IMR-90 (cell line): ENCODE measurements at regions not wholly inside any gene's neighbourhood (a gene's known extent, or its start where the extent isn't known, plus 50 kb on each side); places are given as distances from the start of the nearest gene placed in this dataset.

Experiments
- ATAC-seq: fragments of 200-7000 bp; cut with Tn5 transposase; 2 replicates; pipeline ENCODE4 v1.9.1; 2020; ENCODE audit warnings: low read depth, mild to moderate bottlenecking, moderate library complexity
- BruUV-seq: library from RNA; stranded (reverse); fragments of 400-500 nt; replicated peaks from 2 replicates; lab custom pipeline; 2021; lab: Mats Ljungman, UMichigan
- CTCF ChIA-PET: fragments of 300-600 bp; formaldehyde crosslinking; extraction: SDS; loops from one replicate; lab custom pipeline; 2021; ENCODE audit warnings: antibody characterized with exemption; lab: Yijun Ruan, JAX
- POLR2A ChIA-PET: fragments of 300-600 bp; sonication (Branson Sonifier 250); formaldehyde crosslinking; loops from one replicate; lab custom pipeline; 2022; ENCODE audit warnings: antibody characterized with exemption; ENCODE audit not compliant: unreplicated experiment; lab: Charles Lee
- DNase-seq: peaks from one replicate; pipeline ENCODE4 v3.0.0; 2013
- H2AFZ ChIP-seq: replicated peaks from 2 replicates; pipeline ENCODE3; 2013; ENCODE audit warnings: low read length, mild to moderate bottlenecking; ENCODE audit not compliant: poor library complexity
- H2AK5ac ChIP-seq: 2 replicates; pipeline ENCODE4 v1.6.1; 2013; ENCODE audit warnings: low read depth, low read length, inconsistent platforms
- H2AK9ac ChIP-seq: replicated peaks from 2 replicates; pipeline ENCODE3; 2013; ENCODE audit warnings: mild to moderate bottlenecking, low read depth, low read length, moderate library complexity; ENCODE audit not compliant: poor library complexity
- H2BK120ac ChIP-seq: 2 replicates; pipeline ENCODE4 v1.6.1; 2013; ENCODE audit warnings: low read depth, low read length, inconsistent platforms
- H2BK15ac ChIP-seq: 3 replicates; pipeline ENCODE4 v1.6.1; 2013; ENCODE audit warnings: low read depth, low read length, inconsistent platforms
- H2BK20ac ChIP-seq: 2 replicates; pipeline ENCODE4 v1.6.1; 2013; ENCODE audit warnings: low read depth, mild to moderate bottlenecking, inconsistent platforms, low read length, moderate library complexity
- H2BK5ac ChIP-seq: 2 replicates; pipeline ENCODE4 v1.6.1; 2013; ENCODE audit warnings: mild to moderate bottlenecking, low read depth, low read length, inconsistent platforms; ENCODE audit not compliant: poor library complexity, severe bottlenecking
- H3K14ac ChIP-seq: replicated peaks from 2 replicates; pipeline ENCODE4 v1.6.1; 2013; ENCODE audit warnings: low read depth, low read length, inconsistent platforms
- H3K18ac ChIP-seq: 2 replicates; pipeline ENCODE4 v1.6.1; 2013; ENCODE audit warnings: low read depth, low read length, control low read depth
- H3K23ac ChIP-seq: 2 replicates; pipeline ENCODE4 v1.6.1; 2013; ENCODE audit warnings: low read depth, low read length, inconsistent platforms
- H3K27ac ChIP-seq: 2 replicates; pipeline ENCODE4 v1.5.1; 2013; ENCODE audit warnings: mild to moderate bottlenecking, control low read depth, low read length; ENCODE audit not compliant: insufficient read depth
- H3K27me3 ChIP-seq: 2 replicates; pipeline ENCODE4 v1.6.1; 2013; ENCODE audit warnings: low read length; ENCODE audit not compliant: control insufficient read depth, insufficient read depth
- H3K36me3 ChIP-seq: 2 replicates; pipeline ENCODE4 v1.6.1; 2013; ENCODE audit warnings: low read length, mixed read lengths; ENCODE audit not compliant: control insufficient read depth, insufficient read depth
- H3K4ac ChIP-seq: 2 replicates; pipeline ENCODE4 v1.6.1; 2013; ENCODE audit warnings: low read depth, low read length, inconsistent platforms
- H3K4me1 ChIP-seq: 2 replicates; pipeline ENCODE4 v1.6.1; 2013; ENCODE audit warnings: low read length, mixed read lengths; ENCODE audit not compliant: control insufficient read depth, insufficient read depth
- H3K4me2 ChIP-seq: 2 replicates; pipeline ENCODE4 v1.6.1; 2013; ENCODE audit warnings: low read depth, mild to moderate bottlenecking, control low read depth, low read length, moderate library complexity
- H3K4me3 ChIP-seq: 2 replicates; pipeline ENCODE4 v1.5.1; 2013; ENCODE audit warnings: low read depth, mild to moderate bottlenecking, control low read depth, low read length, moderate library complexity; ENCODE audit not compliant: insufficient read depth
- H3K56ac ChIP-seq: 2 replicates; pipeline ENCODE4 v1.6.1; 2013; ENCODE audit warnings: low read length, inconsistent platforms; ENCODE audit not compliant: insufficient read depth; ENCODE audit errors: extremely low read depth
- H3K79me1 ChIP-seq, 2 experiments: 2 replicates each; pipeline ENCODE4 v1.6.1; 2013; ENCODE audit warnings: low read length in 2 of 2, inconsistent platforms in 1 of 2, low read depth in 1 of 2
- H3K9ac ChIP-seq: 2 replicates; pipeline ENCODE4 v1.6.1; 2013; ENCODE audit warnings: low read depth, low read length, control low read depth
- H3K9me1 ChIP-seq: 2 replicates; pipeline ENCODE4 v1.6.1; 2013; ENCODE audit warnings: low read length, inconsistent platforms; ENCODE audit not compliant: insufficient read depth
- H3K9me3 ChIP-seq: 2 replicates; pipeline ENCODE4 v1.6.1; 2013; ENCODE audit warnings: low read length; ENCODE audit not compliant: control insufficient read depth, insufficient read depth
- H4K20me1 ChIP-seq: 2 replicates; pipeline ENCODE4 v1.6.1; 2013; ENCODE audit warnings: low read length, inconsistent platforms; ENCODE audit not compliant: insufficient read depth
- H4K5ac ChIP-seq: 2 replicates; pipeline ENCODE4 v1.6.1; 2013; ENCODE audit warnings: mild to moderate bottlenecking, low read depth, low read length, control low read depth
- H4K8ac ChIP-seq, 2 experiments: 2 replicates each; pipeline ENCODE4 v1.6.1; 2013; ENCODE audit warnings: low read depth in 2 of 2, low read length in 2 of 2, control low read depth in 1 of 2, inconsistent platforms in 1 of 2
- H4K91ac ChIP-seq: 2 replicates; pipeline ENCODE4 v1.6.1; 2013; ENCODE audit warnings: low read depth, low read length, inconsistent platforms; ENCODE audit not compliant: insufficient read depth
- BHLHE40 ChIP-seq: fragments of 150-350 bp; IDR thresholded peaks from 2 replicates; pipeline ENCODE4 v1.6.1; 2016; ENCODE audit warnings: mild to moderate bottlenecking, low read depth, low read length
- CEBPB ChIP-seq: IDR thresholded peaks from 2 replicates; pipeline ENCODE4 v1.6.1; 2012; ENCODE audit warnings: low read depth, low read length, improper control_type of control experiment
- CHD1 ChIP-seq: IDR thresholded peaks from 2 replicates; pipeline ENCODE4 v1.6.1; 2012; ENCODE audit warnings: low read depth, low read length, improper control_type of control experiment
- FOS ChIP-seq: fragments of 150-350 bp; IDR thresholded peaks from 2 replicates; pipeline ENCODE4 v1.6.1; 2016; ENCODE audit warnings: low read depth, low read length
- MAFK ChIP-seq: IDR thresholded peaks from 2 replicates; pipeline ENCODE4 v1.6.1; 2012; ENCODE audit warnings: low read depth, low read length, improper control_type of control experiment
- MAZ ChIP-seq: IDR thresholded peaks from 2 replicates; pipeline ENCODE4 v1.6.1; 2012; ENCODE audit warnings: low read depth, mild to moderate bottlenecking, low read length, improper control_type of control experiment, moderate library complexity, borderline replicate concordance
- MXI1 ChIP-seq: IDR thresholded peaks from 2 replicates; pipeline ENCODE4 v1.6.1; 2012; ENCODE audit warnings: low read depth, mild to moderate bottlenecking, low read length, moderate library complexity, borderline replicate concordance
- NFE2L2 ChIP-seq: fragments of 150-350 bp; IDR thresholded peaks from 2 replicates; pipeline ENCODE4 v1.6.1; 2016; ENCODE audit warnings: low read depth, mild to moderate bottlenecking, low read length
- POLR2A ChIP-seq: IDR thresholded peaks from 2 replicates; pipeline ENCODE4 v1.6.1; 2012; ENCODE audit warnings: mild to moderate bottlenecking, low read depth, low read length
- RAD21 ChIP-seq: IDR thresholded peaks from 2 replicates; pipeline ENCODE4 v1.6.1; 2012; ENCODE audit warnings: low read length, improper control_type of control experiment
- RCOR1 ChIP-seq: IDR thresholded peaks from 2 replicates; pipeline ENCODE4 v1.6.1; 2012; ENCODE audit warnings: mild to moderate bottlenecking, low read length, improper control_type of control experiment; ENCODE audit not compliant: insufficient replicate concordance
- RFX5 ChIP-seq: IDR thresholded peaks from 2 replicates; pipeline ENCODE4 v1.8.0; 2012; ENCODE audit warnings: low read depth, mild to moderate bottlenecking, low read length, moderate library complexity
- SMC3 ChIP-seq: fragments of 150-350 bp; IDR thresholded peaks from 2 replicates; pipeline ENCODE4 v1.6.1; 2016; ENCODE audit warnings: low read depth, mild to moderate bottlenecking, antibody characterized with exemption, low read length, moderate library complexity
- WGBS, 2 experiments: methylation state at CpG; one replicate each; pipeline versions ENCODE4 v1.1.5 to v1.1.7; 2013; ENCODE audit warnings: missing lambda C conversion rate in 2 of 2; ENCODE audit not compliant: insufficient read length in 1 of 2; ENCODE audit errors: extremely low coverage in 2 of 2; 5-methylcytosine and 5-hydroxymethylcytosine counted together
- dilution Hi-C: fragments of 300-500 bp; cut with HindIII; formaldehyde crosslinking; loops from one replicate; pipeline ENCODE4 v1.14.3; 2018; ENCODE audit warnings: low sequenced_read_pairs; ENCODE audit not compliant: unreplicated experiment
- in situ Hi-C: fragments of 300-500 bp; cut with MboI; formaldehyde crosslinking; loops from 3 replicates; pipeline ENCODE4 v1.14.3; 2019; ENCODE audit warnings: low sequenced_read_pairs, inconsistent platforms, mixed read lengths
- intact Hi-C: fragments of 100-400 bp; cut with micrococcal nuclease; formaldehyde crosslinking; loops from 2 replicates; pipeline ENCODE4 v1.10.0; 2022
- TF ChIP-seq, protein P1 (sequence below): fragments of 150-350 bp; IDR thresholded peaks from 2 replicates; pipeline ENCODE4 v1.6.1; 2016; ENCODE audit warnings: low read depth, mild to moderate bottlenecking, low read length, moderate library complexity, borderline replicate concordance
- TF ChIP-seq, protein P2 (sequence below): conservative IDR thresholded peaks from 2 replicates; pipeline ENCODE4 v1.5.1; 2012; ENCODE audit warnings: mild to moderate bottlenecking, low read depth, low read length, improper control_type of control experiment
- TF ChIP-seq, protein P3 (sequence below): fragments of 150-350 bp; IDR thresholded peaks from 2 replicates; pipeline ENCODE4 v1.6.1; 2017; ENCODE audit warnings: mild to moderate bottlenecking, antibody characterized with exemption, low read length, low read depth

DNA sequence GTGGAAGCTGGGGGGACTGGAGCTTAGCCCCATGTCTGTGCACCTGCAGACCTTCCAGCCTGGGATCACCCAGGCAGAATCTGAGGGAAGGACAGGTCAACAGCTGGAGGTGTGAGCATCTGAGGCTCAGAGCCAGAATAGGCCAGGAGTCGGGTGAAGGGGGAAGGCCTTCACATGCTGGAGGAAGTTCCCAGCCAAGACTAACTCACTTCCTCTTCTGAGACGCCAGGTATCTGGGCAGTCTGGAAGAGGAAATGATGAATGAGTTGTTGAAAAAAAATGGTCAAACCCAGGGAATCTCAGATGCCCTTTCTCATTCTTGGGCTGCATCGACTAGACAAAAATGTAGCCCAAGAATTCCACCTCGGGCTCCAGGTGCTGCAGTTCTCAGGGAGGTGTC, 73.6 kb upstream of the TIAM2 start:
- 100% methylated on average over 1 of the region's 4 CpGs; no CpG with 5 or more reads in 1 of the 2 experiments for WGBS, 2 experiments
- Histone ChIP-seq H3K36me3 (no peaks in the 10 kb centered on the region), H3K14ac (no peak overlapping the region), H3K56ac (no peak overlapping the region), H3K9me1 (peaks cover 2% of the 10 kb centered on the region; the same call in 1 of the 2 replicates), H3K9me3 (no peaks in the 10 kb centered on the region), H3K18ac (no peak overlapping the region), H3K27ac (no peak overlapping the region), H3K4ac (no peak overlapping the region), H4K91ac (no peak overlapping the region), H2AFZ (no peak overlapping the region), H3K27me3 (no peaks in the 10 kb centered on the region), H3K4me1 (no peaks in the 10 kb centered on the region), H3K4me3 (no peak overlapping the region), H3K79me1 (no peaks in the 10 kb centered on the region; a peak in 1 of 4 replicates), H3K4me2 (no peak overlapping the region), H2AK5ac (no peak overlapping the region), H3K23ac (no peak overlapping the region), H3K9ac (no peak overlapping the region), H2BK20ac (no peak overlapping the region), H2AK9ac (peak overlapping the region; percentile 21), H4K8ac (no peak overlapping the region), H4K20me1 (no peaks in the 10 kb centered on the region), H2BK15ac (no peak overlapping the region), H4K5ac (no peak overlapping the region), H2BK120ac (no peak overlapping the region), H2BK5ac (no peak overlapping the region)
- in situ Hi-C loops (loop anchor here (5.0 kb wide), 1 partner anchor 256 kb away; no protein-coding TSS in a partner anchor), dilution Hi-C loops (no loop called here), intact Hi-C loops (no loop called here)
- no peak for DNase-seq
- ATAC-seq: no peak
- TF ChIP-seq MXI1 (no peak), SMC3 (no peak), RAD21 (no peak), CHD1 (no peak), RCOR1 (no peak), FOS (no peak), RFX5 (no peak), POLR2A (no peak), MAZ (no peak), CEBPB (no peak), BHLHE40 (no peak), MAFK (no peak), NFE2L2 (no peak)
- TF ChIP-seq, protein P1, sequence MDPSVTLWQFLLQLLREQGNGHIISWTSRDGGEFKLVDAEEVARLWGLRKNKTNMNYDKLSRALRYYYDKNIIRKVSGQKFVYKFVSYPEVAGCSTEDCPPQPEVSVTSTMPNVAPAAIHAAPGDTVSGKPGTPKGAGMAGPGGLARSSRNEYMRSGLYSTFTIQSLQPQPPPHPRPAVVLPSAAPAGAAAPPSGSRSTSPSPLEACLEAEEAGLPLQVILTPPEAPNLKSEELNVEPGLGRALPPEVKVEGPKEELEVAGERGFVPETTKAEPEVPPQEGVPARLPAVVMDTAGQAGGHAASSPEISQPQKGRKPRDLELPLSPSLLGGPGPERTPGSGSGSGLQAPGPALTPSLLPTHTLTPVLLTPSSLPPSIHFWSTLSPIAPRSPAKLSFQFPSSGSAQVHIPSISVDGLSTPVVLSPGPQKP: no peak
- TF ChIP-seq, protein P2, sequence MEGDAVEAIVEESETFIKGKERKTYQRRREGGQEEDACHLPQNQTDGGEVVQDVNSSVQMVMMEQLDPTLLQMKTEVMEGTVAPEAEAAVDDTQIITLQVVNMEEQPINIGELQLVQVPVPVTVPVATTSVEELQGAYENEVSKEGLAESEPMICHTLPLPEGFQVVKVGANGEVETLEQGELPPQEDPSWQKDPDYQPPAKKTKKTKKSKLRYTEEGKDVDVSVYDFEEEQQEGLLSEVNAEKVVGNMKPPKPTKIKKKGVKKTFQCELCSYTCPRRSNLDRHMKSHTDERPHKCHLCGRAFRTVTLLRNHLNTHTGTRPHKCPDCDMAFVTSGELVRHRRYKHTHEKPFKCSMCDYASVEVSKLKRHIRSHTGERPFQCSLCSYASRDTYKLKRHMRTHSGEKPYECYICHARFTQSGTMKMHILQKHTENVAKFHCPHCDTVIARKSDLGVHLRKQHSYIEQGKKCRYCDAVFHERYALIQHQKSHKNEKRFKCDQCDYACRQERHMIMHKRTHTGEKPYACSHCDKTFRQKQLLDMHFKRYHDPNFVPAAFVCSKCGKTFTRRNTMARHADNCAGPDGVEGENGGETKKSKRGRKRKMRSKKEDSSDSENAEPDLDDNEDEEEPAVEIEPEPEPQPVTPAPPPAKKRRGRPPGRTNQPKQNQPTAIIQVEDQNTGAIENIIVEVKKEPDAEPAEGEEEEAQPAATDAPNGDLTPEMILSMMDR: no peak
- TF ChIP-seq, protein P3, sequence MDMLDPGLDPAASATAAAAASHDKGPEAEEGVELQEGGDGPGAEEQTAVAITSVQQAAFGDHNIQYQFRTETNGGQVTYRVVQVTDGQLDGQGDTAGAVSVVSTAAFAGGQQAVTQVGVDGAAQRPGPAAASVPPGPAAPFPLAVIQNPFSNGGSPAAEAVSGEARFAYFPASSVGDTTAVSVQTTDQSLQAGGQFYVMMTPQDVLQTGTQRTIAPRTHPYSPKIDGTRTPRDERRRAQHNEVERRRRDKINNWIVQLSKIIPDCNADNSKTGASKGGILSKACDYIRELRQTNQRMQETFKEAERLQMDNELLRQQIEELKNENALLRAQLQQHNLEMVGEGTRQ: no peak
- ChIA-PET CTCF (no interaction called here), POLR2A (no interaction called here)
- BruUV-seq: no TSS peak
